Superior temporal gyrus (tissue), 1 donor: ENCODE measurements at regions not wholly inside any gene's neighbourhood (a gene's known extent, or its start where the extent isn't known, plus 50 kb on each side); places are given as distances from the start of the nearest gene placed in this dataset.

Experiments
- DNase-seq: peaks from one replicate; pipeline ENCODE4 v3.0.0-alpha.2; 2016; ENCODE audit errors: extremely low spot score

- DNase-seq = no peak
Measured at GRCh38 chr4:19722404-19722803, 529.3 kb upstream of the SLIT2 start.

GRCh38 chr4:19721587-19721986 lies 530.1 kb upstream of the SLIT2 start:
- no peak for DNase-seq

DNA sequence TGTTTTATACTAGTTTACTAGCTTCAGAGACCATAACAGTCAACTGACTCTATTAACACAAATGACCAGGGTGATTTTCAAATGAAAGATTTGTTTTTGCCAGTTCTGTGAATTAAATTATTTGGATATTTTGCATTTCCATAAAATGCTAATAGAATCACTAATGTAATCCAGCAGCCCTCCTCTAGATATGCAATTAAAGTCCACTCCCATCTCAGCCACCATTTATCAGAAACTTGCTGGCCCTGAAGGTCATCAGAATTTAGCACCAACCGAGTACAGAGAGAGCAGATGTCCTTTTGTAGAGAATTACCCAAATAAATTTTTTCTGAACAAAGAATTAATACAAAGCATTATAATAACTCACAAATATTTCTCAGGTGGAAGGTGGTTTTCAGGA lies 531.1 kb upstream of the SLIT2 start:
- DNase-seq = no peak

GRCh38 chr4:19720190-19720589 lies 531.5 kb upstream of the SLIT2 start:
- no peak for DNase-seq

- no peak for DNase-seq
Measured at GRCh38 chr4:19711871-19712270, 539.8 kb upstream of the SLIT2 start.

GRCh38 chr4:19707876-19708275 lies 543.8 kb upstream of the SLIT2 start:
- no peak for DNase-seq

GRCh38 chr4:19703391-19703790 lies 548.3 kb upstream of the SLIT2 start:
- no peak for DNase-seq

- no peak for DNase-seq
Measured at GRCh38 chr4:19700992-19701391, 550.7 kb upstream of the SLIT2 start.

GRCh38 chr4:19698961-19699360 lies 552.7 kb upstream of the SLIT2 start:
- no peak for DNase-seq

GRCh38 chr4:19694812-19695211 lies 556.9 kb upstream of the SLIT2 start:
- no peak for DNase-seq

GRCh38 chr4:19693936-19694570 lies 557.7 kb upstream of the SLIT2 start:
- no peak for DNase-seq

DNA sequence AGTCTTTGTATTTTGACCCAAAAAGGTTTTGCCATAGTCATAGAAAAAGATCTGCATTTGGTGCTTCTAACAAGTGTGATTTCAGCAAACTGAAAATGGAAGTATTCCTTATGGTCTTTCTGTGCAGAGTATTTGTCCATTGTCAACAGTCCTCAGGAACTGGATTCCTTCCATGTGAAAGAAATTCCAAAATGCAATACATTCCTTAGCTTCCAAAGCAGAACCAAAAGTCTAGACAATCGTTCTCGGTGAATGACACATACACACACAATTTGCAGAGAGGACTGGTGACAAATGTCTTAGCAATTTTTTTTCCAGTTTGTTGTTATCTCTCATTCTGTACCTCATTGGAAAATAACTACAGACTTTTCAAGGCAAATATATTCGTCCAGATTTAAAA lies 562.2 kb upstream of the SLIT2 start:
- no peak for DNase-seq

DNA sequence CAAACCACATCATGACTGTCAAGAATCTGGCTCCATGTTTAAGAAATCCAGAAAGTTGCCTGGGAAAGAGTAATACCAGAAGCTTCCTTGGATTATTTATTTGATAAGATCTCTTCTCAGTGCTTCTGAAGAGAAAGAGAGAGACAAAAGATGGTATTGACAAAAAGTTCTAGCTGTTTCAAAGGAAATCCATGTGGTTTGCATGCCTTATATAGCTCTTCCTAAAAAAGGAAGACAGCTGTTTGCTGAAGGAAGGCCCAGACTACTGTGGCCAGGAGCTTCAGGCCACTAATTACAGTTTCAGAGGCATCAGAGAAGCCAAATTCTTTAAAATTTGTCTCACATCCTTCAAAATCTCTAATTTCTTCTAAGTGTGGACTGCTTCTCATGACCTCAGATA lies 565.2 kb upstream of the SLIT2 start:
- no peak for DNase-seq

DNA sequence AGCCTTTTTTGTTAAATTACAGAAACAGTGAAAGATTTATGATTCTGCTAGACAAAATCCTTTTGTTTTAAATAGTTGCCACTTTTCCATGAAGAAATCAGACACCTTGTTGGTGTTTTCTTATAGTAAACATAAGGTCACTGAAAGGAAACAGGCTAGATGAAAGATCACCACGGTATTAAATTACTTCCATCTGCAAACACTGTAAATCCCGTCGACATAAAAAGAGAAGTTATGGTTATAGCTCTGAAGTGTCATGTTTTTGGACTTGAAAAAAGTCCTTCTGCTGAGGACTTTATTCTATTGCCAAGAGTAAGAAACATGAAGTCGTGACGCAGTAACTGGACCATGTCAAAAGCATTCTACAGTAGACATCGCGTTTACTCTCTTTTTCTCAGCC lies 567.6 kb upstream of the SLIT2 start:
- no peak for DNase-seq

DNA sequence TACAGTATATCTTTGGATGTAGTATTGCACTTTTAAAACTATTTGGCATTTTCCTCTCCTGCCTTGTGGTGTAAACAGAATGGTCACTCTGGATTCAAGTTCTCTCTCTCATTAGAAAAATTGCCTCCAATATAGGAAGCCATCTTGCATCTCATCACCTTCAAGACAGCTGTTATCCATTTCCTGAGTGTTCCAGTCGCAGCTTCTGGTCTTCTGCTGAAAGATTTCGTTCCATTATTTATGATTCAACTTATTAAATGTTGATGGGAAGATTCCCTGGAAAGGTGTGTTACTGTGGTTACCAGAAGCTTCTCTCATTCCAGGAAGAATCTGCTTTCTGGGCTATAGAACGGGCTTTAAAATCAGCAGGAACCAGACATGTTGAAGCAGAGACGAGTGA lies 568.3 kb upstream of the SLIT2 start:
- DNase-seq = no peak

DNA sequence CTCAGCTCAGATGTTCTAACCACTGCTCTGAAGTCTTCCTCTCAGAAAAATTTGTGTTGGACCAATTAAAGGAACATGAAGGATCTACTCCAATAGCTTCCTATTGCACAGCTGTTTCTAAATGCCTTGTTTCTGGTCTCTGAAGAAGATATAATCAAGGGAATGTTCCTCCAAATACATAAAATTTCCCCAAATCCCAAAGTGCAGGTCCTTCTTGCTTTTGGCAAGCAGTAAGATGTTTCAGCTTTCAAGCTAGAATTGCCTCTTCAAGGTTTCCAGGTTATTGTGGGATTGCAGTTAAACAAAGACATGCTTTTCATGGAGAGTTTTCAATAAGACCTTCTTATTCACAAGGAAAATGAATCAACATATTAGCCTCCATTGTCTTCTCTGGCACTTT lies 574.5 kb upstream of the SLIT2 start:
- no peak for DNase-seq

DNA sequence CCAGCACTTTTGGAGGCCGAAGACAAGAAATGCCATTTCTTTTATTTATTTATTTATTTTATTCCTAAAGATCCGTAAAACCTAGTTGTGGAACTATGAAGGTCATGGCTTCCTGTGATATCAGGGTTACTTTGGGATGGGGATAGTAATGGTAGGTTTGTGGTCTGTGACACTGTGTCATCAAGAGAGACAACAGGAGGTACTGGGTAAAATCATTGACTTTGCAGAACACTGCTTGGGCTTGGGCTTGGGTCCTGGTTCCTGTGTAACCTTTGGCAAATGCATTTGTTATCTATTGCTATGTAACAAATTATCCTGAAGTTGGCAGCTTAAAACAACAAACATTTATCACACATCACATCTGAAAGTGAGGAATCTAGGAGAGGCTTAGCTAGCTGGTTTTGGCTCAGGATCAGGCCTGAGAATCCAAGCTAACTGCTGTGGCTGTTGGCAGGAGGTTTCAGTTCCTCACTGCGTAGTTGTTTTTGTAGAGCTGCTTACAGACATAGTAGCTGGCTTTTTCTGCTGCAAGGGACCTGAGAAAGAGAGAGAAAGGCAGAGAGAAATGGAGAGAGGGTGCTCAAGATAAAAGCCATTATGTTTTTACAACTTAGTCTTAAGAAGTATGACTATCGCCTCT lies 576.4 kb upstream of the SLIT2 start:
- DNase-seq = peak; percentile 39

DNA sequence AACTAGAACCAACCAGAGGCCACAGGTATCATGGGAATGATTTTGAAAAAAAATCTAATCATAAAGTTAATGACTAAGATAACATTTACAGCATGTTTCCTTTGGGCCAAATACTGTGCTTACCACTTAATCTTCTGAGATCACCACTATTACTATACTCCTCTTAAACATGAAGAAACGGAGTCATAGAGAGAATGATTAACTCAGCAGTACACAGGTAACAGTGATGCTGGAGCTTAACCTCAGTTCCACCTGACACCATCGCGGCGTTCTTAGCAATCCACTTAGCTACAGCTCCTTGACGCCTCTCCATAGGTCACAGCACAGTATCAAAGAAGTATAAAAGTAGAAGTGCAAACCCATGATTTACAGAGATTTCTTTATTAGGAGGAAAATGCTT lies 592.6 kb upstream of the SLIT2 start:
- DNase-seq = no peak

GRCh38 chr4:19657856-19658255 lies 593.8 kb upstream of the SLIT2 start:
- no peak for DNase-seq

DNA sequence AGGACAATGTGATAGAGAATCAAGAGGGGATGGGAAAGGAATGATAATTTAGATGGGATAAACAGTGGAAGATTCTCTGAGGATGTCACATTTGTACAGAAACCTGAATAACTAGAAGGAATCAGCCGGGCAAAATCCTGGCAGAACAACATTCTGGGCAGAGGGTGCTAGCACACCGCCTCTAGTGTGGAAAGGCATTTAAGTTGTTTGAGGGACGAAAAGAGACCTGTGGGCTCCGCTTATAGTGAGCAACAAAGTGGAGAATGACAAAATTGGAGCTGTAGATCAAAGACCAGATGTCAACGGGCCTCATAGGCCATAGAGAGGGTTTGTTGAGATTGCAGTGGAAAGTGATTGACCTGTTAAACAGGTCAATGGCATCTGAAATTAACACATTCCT lies 596.0 kb upstream of the SLIT2 start:
- DNase-seq = no peak

DNA sequence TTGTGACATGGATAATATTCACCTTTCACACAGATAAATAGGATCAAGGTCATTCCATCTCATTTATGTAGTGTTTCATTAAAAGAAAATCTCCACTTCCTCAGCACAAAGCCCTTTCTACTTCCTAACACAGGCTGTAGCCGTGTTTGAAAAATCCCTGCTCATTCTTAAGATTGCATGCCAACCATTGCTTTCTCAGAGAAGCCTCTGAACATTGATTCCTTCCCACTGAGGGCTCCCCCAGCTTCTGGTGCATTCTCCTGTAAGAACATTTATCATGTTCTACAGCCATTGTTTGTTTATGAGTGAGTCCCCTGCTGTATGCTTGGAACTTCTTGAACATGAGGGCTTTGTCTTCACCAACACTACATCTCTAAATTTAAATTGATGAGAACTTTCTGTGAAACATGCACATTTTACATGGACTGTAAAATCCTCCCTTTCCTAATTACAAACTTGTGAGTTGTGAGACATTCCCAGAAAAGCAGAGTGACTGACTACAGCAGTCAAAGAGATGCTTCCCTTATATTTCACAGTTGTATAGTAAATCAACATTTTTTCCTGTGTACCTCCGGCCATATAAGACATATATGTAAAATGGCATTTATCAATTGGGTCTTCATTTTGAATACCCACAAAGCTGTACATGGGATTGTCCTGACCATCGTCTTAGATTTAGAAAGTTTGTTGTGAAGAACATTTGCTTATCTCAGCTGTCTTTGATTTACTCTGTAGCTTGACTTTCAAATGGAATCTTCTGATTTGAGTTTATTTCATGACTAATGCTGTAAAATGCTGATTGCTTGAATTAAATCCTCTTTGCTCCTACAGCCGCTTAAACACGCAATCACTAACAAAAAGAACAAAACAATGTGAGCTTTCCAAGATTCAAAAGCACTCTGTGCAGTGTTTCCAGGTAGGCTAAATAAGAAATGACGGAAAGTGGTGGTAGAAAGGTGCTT lies 600.5 kb upstream of the SLIT2 start:
- no peak for DNase-seq

DNA sequence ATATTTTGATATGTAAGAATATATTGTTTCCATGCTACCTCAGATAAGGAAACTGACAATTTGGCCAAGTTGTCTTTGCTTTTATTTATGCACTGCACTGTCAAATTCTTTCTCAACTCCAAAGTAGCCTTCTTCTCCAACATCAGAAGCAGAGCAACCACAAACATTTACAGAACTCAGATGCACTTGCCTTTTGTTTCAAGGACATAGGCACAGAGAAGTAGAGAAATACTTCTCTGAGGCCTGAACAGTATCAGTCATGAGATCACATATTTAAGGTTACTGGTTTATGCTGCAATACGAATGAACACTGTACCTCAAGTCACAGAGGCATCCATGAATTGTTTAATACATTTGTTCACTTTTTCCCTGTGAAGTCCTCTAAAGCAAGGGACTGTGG lies 606.1 kb upstream of the SLIT2 start:
- no peak for DNase-seq

DNA sequence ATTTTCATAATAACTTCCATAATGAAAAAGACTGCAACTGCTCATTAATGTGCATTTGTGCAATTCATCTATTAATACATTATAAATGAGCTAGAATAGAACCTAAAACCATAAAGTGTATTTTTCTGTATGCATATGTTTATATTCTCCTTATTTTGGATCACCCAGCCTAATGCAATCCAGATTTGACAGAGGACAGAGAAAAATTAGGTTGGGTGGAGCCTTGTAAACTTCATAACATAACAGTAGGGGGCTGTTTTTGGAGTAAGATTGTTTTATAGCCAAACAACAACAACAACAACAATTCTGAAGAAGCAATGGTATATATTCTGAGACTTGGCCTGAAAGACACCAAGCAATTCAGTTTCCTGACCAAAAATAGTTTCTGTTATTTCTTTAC lies 615.3 kb upstream of the SLIT2 start:
- no peak for DNase-seq
